NCI-H345 (cell line): ENCODE measurements at regions not wholly inside any gene's neighbourhood (a gene's known extent, or its start where the extent isn't known, plus 50 kb on each side); places are given as distances from the start of the nearest gene placed in this dataset.

Experiments used
- DNase-seq: peaks from one replicate; lab custom pipeline; 2025; lab: John Stamatoyannopoulos, UW

DNA sequence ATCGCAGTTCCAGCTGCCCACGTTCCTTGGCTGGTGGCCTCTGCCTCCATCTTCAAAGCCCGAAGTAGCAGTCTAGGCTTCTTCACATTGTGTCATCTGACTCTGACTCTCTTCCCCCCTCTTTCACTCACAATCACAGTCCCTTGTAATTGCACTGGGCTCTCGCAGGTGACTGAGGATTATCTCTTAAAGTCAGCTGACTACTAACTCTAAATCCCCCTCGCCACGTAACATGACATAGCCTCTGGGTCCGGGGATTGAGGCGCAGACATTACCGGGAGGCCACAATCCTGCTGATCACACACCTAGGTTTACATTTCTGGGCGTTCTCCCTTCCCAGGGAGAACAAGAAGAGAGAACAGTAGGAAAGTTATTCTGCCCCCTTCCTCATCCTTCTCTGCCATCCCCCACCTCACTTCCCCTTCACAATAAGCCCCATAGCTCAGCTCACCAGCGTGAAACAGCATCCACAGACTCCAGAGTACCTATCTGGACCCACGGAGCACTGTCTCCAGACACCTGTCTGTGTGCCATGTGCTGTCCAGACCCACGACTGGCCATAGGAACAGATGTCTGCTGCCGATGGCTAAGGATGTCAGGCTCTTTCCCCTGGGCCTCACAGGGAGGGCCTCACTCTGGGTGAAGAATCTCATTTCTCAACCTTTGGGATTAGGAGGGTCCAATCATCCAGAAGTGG is 64.3 kb upstream of the FZD7 start:
- no peak for DNase-seq

DNA sequence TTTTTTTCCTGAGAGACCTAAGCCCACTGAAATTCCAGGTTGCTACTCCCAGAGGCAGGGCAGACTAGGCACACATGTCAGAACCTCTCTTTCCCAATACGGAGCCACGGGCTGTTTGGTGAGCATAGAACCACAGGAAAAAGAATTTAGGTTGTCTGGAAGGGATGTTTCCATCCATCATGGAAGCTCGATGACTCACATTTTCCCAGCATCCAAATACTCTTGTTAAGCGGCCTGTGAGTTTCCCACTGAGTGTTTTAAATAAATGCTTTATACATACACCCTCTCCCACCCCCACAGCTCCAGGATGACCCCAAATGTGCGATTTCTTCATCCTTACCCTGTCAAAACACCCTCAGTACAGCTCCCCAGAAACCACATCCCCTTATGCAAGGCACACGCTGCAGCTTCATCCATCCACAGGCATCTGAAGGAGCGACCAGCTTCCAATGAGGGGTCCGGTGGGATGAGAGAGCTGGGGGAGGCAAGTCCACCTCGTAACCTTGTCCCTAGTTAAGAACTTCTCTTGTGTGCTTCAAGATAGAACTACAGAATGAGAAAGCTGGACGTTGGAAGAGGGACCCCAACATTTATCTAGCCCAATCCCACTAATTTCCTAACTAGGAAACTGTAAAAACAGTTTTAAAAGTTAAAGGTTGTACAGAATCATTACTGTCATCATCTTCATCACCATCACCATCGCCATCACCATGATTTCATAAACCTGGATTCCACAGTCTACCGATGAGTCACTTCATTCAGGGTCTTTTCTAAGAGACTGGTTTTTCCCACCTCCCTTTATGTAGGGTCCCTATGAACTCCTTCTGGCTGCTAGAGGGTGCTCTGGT is 63.5 kb upstream of the FZD7 start:
- DNase-seq, result no peak

DNA sequence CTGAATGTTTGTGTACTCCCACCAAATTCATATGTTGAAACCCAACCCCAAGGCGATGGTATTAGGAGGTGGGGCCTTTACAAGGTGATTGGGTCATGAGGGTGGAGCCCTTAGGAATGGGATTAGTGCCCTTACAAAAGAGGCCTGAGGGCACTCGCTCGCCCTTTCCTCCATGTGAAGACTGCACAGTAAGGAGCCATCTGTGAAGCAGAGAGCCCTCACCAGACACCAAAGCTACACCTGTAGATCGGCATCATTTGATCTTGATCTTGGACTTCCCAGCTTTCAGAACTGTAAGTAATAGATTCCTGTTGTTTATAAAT is 62.9 kb upstream of the FZD7 start:
- no peak for DNase-seq

DNA sequence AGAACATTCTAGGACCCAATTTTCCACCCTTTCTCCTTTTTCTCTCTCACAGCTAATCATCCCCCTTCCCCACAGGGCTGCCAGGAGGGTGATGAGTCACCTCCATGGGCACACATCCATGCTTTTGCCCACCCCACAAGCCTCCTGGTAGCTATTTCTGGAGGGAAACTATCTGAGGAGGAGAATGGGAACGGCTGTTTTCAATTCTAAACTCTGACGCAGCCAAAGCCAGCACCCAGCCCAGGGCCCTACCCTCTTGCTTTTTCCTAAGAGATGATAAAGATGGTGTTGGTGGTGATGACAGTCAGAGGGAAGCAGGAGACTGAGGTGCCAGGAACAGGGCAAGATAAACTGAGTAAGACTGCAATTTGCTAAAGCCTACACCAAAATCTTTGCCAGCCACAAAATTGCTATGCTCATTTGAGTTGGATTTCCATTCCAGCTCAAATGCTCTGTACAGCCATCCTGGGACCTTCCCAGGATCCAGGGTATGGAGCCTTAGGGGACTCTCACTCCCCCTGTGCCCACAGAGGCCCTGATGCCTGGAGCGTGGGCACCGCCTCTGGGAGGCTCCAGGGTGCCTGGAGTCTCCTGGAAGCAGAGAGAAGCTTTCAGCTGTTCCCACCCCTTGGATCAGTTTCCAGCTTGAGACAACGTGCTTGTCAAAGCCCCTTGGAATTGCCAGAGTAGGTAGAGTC is 62.0 kb upstream of the FZD7 start:
- DNase-seq, result no peak

DNA sequence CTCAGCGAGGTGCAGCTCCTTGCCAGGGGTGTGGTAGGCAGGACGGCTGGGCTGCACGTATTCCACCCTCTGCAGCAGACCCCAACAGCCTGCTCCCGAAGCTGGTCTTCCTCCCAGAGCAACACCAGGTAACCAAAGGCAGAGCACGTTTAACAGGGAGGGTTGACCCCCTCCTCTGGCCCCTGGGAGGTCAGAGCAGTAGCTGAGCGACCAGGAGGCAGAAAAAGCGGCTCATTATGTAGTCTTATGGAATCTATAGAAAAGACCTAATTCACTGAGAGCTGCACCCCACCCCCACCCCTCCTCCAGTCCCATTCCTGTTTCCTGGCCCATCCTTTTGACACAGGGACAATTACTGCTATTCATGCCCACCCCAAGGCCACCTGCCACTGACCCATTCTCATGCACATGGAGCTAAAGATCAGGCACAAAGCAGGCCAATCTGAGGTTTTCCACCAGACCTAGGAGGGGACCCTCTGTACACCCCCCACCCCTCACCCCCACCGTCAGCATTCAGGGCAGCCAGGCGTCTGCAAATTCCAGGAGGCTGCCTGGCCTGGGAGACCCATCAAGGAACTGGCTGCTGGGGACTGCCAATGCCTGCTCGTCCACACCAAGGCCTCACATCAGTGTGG is 60.9 kb upstream of the FZD7 start:
- no peak for DNase-seq

DNA sequence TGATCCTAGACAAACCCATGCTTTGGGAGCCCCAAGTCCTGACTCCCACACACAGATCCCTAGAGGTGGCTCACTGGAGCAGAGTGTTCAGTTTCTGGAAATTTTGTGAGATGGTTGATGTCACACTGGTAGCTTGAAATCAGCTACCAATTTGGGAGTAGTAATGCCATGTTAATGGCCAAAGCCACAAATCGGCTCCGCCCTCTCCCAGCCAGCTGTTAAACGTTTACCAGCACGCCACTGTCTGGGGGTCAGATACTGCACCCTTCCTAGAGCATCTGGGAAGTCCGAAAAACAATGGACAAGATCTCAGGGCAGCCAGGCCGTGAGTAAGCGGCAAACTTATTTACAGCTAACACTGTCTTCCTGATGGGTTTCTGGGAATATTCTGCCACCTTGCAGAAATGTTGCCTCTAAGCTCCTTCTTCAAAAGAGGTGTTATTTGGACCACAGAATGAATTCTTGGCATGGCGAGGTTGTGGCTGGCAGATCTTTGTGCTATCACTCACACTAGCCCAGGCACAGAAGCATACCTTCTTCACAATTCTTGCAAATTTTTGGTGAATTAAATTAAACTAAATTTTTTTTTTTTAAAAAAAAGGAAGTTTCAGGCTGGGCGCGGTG is 60.2 kb upstream of the FZD7 start:
- no peak for DNase-seq

DNA sequence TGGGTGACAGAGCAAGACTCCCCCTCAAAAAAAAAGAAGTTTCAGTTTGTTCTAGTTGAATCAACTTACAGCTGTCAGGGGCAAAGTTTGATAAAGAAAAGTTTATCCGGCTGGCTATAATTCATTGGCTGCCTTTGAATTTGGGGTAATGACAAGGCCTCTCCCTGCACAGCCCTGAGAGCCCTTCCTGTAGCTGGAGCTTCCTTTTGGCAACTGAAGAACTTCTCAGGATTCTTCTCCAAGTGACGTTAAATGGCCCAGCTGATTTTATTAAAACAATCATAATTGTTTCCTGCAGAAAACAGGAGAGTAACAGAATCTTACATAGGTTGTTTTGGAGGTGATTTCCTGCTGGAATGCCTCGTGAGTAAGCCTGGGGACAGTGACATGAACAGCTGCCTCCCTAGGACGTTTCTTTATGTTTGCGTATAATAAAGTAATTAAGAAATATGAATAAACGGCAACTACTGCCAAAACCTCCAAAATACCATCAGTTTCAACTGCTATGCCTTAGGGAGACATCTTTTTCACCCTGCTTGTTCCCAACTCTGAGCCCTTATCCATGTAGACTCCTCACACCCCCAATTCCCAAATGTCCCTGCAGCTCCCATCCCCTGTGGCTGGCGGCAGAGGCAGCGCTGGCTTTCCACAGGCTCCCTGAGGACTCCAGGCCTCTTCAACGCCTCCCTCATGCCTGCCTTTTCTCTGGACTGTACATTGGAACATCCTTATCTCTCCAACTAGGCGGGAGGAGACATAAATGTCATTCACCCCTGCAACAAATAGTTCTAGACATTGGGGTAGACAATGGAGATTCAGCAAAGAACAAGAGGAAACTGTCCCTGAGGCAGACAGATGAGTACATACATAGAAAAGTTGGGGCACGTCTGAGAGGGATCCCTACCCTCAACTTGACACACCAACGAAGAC is 59.2 kb upstream of the FZD7 start:
- DNase-seq, result no peak

DNA sequence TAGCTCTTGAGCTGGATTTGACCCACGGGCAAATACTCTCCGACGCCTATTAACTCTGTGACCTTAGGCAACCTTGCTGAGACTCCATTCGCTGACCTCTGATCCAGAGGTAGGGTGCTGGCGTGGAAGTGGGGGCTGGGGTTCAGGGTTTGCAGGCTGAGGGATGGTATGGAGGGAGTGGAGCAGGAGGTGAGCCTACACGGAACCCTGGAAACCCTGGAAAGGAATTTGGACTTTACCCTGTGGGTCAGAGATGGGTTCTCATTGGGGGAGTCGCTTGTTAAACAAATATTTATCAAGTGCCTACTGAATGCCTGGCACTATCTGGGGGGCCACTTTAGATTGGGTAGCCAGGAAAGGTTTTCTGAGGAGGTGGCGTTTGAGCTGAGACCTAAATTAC is 58.2 kb upstream of the FZD7 start:
- no peak for DNase-seq

DNA sequence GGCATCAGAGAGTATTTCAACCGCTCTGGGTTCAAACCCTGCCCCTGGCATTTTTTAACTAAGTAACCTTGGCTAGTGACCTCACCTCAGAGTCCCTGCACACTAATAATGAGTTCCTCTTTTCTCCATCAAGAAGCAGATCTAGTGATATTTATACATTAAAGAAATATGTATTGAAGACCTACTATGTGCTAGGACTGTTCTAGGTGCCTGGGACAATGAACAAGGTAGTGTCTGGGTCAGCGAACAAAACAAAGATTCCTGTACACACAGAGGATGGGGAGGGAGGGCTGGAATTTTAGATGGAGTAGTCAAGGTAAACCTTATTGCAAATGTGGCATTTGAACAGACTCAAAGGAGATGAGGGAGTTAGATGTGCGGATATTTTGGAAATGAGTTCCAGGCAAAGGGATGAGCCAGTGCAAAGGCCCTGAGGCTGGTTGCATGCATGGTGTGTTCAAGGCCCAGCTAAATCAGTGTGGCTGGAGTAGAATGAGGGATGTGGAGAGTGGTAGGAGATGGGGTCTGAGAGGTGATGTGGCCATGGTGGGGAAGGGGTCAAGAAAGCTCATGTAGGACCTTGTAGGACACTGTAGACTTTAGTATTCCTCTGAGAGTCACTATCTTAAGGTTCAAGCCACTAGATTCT is 57.6 kb upstream of the FZD7 start:
- DNase-seq, result no peak

DNA sequence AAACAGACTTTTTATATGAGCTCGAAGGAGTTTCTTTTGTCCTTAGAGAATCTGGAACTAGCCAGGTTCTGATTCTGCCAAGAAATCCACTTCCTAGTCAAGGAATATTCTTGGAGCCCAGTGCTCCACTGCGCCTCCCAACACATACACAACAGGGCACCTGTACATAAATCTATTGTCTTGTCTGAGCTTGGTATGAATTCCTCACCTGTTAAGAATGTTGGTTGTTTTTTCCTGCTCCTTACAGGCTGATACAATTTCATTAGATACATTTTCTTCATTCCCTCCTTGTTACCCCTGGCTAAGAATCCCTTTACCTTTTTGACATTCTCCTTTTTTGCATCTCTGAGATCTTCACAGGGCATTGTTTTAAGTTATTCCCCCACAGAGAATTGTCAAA is 56.0 kb upstream of the FZD7 start:
- DNase-seq, result no peak

DNA sequence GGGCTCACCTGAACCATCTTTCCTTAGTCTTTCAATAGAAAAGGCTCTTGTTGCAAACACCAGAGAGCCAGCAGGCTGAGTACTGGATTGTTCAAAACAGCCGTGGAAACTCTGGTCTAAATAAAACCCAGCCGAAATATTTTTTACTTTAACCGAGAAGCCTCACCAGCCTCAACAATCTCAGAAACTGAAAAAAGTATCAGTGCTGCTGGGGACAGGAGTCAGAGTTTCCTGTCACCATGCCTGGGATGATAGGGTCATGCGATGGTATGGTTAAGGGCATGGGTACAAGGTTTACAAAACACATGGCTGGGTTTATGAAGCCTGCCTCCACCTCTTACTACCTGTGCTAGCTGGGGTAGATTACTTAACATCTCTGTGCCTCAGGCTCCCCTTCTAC is 55.3 kb upstream of the FZD7 start:
- DNase-seq, result no peak

DNA sequence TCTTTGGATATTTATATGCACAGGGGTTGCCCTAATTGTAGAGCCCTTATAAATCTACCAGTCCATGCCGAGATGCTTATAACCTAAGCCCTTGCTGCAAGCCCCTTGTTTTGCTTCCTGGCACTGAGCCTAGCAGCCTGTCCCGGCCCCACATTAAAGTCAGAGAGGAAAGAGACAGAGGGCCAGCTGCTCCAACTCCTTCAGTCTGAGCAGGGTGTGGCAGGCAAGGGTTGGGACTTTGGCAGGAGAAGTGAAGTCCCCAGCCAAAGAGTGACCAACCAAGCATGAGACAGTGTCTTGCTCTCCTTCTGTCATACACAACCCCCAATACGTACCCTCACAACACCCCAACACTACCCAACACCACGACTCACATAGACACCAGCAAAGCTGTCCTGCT is 54.7 kb upstream of the FZD7 start:
- DNase-seq, result peak; percentile 46

DNA sequence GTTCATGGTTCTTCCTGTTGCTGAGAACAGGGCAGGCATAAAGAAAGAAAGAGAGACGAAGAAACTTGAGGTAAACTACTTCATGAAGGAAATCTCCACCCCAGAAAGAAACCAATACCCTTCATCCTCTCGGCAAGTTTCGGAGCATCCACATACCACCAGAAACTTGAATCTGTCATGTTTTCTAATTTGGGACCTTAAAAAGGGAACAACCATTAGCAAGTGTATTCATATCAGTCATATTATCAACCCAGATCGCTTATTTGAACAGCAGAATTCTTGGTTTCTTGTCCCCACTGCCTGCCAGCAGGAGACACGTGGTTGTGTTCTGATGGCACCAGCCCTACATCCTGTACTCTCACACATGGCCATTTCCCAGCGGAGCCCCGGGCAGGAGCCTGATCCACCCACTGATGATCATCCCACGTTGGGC is 53.2 kb upstream of the FZD7 start:
- no peak for DNase-seq

DNA sequence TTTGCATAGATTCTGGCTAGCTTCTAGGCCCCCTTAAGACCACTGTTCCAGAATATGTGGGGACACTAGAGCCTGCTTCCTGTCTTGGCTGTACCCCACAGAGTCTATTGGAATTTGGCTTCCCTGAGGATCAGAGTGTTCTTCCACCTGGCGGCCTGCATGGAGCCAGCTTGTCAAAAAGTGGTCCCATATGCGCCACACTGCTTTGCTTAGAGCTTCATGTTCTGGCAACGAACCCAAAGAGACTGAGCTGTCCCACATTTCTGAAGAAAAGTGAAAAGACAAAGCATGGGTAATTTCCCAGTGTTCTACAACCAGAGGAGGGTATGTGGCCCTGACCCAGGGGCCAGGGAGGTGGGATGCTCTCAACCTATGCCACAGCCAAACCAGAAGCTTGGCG is 52.7 kb upstream of the FZD7 start:
- DNase-seq, result no peak

DNA sequence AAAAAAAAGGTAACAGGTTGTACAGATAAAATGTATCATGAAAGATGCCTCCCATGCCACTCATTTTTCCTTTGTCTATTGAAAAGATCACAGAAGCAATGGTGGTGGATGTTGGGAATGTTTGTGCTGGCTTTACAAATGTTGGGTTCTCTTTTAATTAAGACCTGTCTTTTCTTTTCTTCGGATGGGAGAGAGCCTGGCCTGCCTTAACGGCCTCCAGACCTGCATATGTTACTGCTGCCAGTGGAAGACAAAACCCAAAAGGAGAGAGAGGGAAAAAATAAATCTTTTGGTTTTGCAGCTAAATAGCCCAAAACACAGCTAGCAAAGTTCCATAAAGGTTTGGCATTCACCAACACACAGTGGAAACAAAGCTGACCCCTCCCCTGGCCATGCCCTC is 50.5 kb upstream of the FZD7 start:
- DNase-seq, result no peak

DNA sequence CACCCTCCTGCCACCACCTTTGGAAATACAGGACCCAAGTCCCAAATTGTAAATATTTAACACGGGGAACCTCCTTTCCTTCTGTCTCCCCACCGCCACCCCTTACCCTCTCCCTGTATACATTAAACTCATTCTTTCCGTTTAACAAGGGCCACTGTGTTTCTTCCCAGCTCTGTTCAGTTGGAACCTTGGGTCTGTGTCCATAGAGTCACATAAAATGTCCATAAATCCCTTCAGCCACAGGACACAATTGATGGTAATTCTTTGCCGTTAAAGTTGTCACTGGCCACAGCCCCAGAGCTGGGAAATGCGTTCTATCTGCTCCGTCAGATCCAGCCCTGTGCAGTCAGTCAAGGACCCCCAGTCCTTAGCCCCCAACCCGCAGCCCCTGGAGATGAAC is 49.9 kb upstream of the FZD7 start:
- DNase-seq, result no peak
